ENCODE measurements at regions not wholly inside any gene's neighbourhood (a gene's known extent, or its start where the extent isn't known, plus 50 kb on each side); places are given as distances from the start of the nearest gene placed in this dataset.

DNA sequence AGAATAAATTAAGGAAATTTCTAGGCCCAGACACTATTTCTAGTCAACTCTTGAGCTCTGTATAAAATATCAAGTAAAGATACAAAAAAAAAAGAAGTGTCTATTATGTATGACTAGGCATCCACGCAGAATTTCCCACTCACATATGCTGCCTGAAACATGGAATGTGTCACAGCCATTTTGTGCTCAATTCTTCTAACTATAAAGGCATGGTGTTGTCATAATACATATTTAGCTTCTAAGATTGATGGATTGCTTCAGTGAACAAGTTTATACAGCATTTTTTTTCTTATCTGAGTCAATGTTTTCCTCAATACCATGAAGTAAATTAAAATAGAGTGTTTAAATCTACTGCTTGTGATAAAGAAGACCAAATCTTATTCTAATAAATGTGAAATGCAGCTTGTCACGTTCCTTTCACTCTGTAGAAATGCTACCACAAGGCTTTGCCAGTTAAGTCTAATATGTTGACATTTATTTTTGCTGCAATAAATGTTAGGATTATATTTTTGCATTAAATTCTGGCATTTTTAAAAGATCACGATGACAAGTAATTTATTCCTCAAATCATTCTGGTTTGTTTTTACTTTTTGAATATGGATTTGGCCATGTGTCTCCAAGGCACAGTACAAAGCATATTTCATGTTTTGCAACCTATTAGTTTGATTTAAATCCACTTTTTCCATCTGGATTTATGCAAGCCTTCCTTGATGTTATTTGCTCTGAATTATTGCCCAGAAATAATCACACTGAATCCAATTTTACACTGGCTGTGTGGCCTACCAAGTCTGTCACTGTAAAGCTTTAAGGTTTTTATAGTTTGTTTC, 1829.0 kb upstream of the PCDH7 start:
- H3K36me3 Mint-ChIP-seq = no peaks in the 10 kb centered on the region
- H3K4me3 Mint-ChIP-seq = no peak overlapping the region
- H3K9me3 Mint-ChIP-seq = peaks cover 6% of the 10 kb centered on the region
- no peaks in the 10 kb centered on the region for H3K4me1 Mint-ChIP-seq
- no peak for DNase-seq
- H3K27me3 Mint-ChIP-seq = no peaks in the 10 kb centered on the region
- no peak overlapping the region for H3K27ac Mint-ChIP-seq

DNA sequence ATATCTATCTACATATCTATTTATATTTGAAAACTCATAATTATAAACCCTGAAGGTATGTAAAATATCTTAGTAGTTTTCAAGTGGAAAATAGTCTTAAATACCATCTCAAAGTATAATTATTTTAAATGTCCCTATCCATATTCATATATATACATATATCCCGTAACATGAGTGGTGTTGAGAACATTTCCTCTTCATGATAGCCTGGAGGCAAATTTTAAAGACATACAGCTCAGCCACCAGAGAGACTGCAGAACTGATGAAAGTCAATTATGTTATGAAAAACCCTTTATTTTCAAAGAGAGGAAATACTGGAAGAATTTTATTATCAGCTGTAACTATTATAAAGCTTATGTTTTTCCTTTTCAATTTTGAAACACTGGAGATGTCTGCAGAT, 1806.7 kb upstream of the PCDH7 start:
- no peak overlapping the region for H3K4me3 Mint-ChIP-seq
- H3K27ac Mint-ChIP-seq = no peak overlapping the region
- H3K9me3 Mint-ChIP-seq = peaks cover 6% of the 10 kb centered on the region
- DNase-seq = no peak
- H3K27me3 Mint-ChIP-seq = no peaks in the 10 kb centered on the region
- H3K36me3 Mint-ChIP-seq = no peaks in the 10 kb centered on the region
- H3K4me1 Mint-ChIP-seq = no peaks in the 10 kb centered on the region

- H3K9me3 Mint-ChIP-seq = peaks cover 9% of the 10 kb centered on the region
- no peak for DNase-seq
- no peak overlapping the region for H3K27ac Mint-ChIP-seq
- no peaks in the 10 kb centered on the region for H3K36me3 Mint-ChIP-seq
- no peaks in the 10 kb centered on the region for H3K4me1 Mint-ChIP-seq
- no peaks in the 10 kb centered on the region for H3K27me3 Mint-ChIP-seq
- no peak overlapping the region for H3K4me3 Mint-ChIP-seq
Measured at GRCh38 chr4:28916585-28916984, 1803.6 kb upstream of the PCDH7 start.

DNA sequence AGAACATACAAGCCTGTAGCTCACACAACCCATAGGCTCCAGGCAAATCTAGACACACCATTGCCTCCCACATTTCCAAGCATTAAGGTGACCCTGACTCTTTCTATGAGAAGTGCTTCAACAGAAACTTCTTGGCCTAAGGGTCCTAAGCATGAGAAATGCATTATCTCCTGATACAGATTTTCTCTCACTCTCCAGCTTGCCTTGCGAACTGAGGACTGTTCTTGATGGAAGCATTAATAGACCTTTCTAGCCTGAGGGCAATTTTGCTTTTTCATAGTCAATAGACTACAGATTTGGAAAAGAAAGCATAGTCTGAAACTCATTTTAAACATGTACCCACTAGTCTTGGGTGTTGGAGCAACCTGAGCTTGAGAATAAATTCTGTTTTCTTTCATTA, 1801.3 kb upstream of the PCDH7 start:
- Mint-ChIP-seq H3K27ac (no peak overlapping the region), H3K27me3 (no peaks in the 10 kb centered on the region), H3K4me1 (no peaks in the 10 kb centered on the region), H3K36me3 (no peaks in the 10 kb centered on the region), H3K9me3 (peaks cover 8% of the 10 kb centered on the region), H3K4me3 (no peak overlapping the region)
- DNase-seq = no peak

DNA sequence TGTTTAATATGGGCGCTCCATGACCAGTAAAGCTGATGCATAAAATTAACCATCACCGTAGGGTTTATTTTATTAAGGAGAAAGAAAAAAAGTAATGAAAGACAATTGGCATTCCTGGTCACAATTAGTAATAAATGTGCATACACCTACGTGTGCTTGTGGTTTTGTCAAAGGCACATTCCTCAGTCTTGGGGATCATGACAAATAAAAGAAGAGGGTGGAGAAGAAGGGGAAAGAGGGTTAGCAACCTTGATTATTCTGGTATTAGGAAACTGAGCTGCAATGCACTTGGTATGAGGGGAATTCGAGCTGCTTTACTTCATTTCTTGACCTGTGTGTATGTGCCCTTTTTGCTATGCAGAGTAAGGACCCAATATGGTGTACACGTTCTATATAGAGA, 1798.3 kb upstream of the PCDH7 start:
- Mint-ChIP-seq H3K9me3 (peaks cover 11% of the 10 kb centered on the region), H3K27me3 (no peaks in the 10 kb centered on the region), H3K4me3 (no peak overlapping the region), H3K36me3 (no peaks in the 10 kb centered on the region), H3K4me1 (no peaks in the 10 kb centered on the region), H3K27ac (no peak overlapping the region)
- DNase-seq = no peak

- DNase-seq = no peak
- no peaks in the 10 kb centered on the region for H3K27me3 Mint-ChIP-seq
- H3K4me1 Mint-ChIP-seq = no peaks in the 10 kb centered on the region
- H3K36me3 Mint-ChIP-seq = no peaks in the 10 kb centered on the region
- peaks cover 7% of the 10 kb centered on the region for H3K9me3 Mint-ChIP-seq
- H3K27ac Mint-ChIP-seq = no peak overlapping the region
- no peak overlapping the region for H3K4me3 Mint-ChIP-seq
Measured at GRCh38 chr4:28926156-28926555, 1794.0 kb upstream of the PCDH7 start.

DNA sequence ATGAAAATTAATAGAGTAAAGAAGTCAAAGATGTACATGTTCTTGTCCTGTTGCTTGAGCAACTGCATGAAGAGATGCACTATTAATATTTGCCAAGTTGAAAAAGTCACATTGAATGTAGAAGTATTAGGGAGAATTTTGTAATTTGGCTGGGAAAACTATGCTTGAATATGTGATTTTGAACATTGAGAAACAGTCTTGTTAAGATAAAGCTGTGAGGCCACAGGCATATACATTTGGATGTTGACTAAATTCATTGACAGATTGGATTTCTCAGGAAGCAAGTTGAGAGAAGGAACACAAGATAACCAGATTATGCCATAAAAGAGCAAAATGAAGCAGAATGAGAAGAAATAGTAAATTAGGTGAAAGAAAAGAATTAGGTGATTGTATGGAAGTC, 1777.5 kb upstream of the PCDH7 start:
- H3K27ac Mint-ChIP-seq = no peak overlapping the region
- no peaks in the 10 kb centered on the region for H3K36me3 Mint-ChIP-seq
- no peaks in the 10 kb centered on the region for H3K4me1 Mint-ChIP-seq
- no peak for DNase-seq
- no peak overlapping the region for H3K4me3 Mint-ChIP-seq
- peaks cover 26% of the 10 kb centered on the region for H3K9me3 Mint-ChIP-seq
- H3K27me3 Mint-ChIP-seq = no peaks in the 10 kb centered on the region

GRCh38 chr4:28947374-28947773, 1772.8 kb upstream of the PCDH7 start:
- Mint-ChIP-seq H3K27ac (no peak overlapping the region), H3K36me3 (no peaks in the 10 kb centered on the region), H3K27me3 (no peaks in the 10 kb centered on the region), H3K4me3 (no peak overlapping the region), H3K4me1 (no peaks in the 10 kb centered on the region), H3K9me3 (peaks cover 16% of the 10 kb centered on the region)
- DNase-seq = no peak

- no peak overlapping the region for H3K27ac Mint-ChIP-seq
- peaks cover 14% of the 10 kb centered on the region for H3K9me3 Mint-ChIP-seq
- H3K4me3 Mint-ChIP-seq = no peak overlapping the region
- no peak for DNase-seq
- H3K27me3 Mint-ChIP-seq = no peaks in the 10 kb centered on the region
- H3K36me3 Mint-ChIP-seq = no peaks in the 10 kb centered on the region
- H3K4me1 Mint-ChIP-seq = no peaks in the 10 kb centered on the region
Measured at GRCh38 chr4:28948501-28948900, 1771.7 kb upstream of the PCDH7 start.

GRCh38 chr4:28966982-28967381, 1753.2 kb upstream of the PCDH7 start:
- Mint-ChIP-seq H3K27me3 (no peaks in the 10 kb centered on the region), H3K9me3 (peaks cover 6% of the 10 kb centered on the region), H3K27ac (no peak overlapping the region), H3K36me3 (no peaks in the 10 kb centered on the region), H3K4me1 (no peaks in the 10 kb centered on the region), H3K4me3 (no peak overlapping the region)
- no peak for DNase-seq

DNA sequence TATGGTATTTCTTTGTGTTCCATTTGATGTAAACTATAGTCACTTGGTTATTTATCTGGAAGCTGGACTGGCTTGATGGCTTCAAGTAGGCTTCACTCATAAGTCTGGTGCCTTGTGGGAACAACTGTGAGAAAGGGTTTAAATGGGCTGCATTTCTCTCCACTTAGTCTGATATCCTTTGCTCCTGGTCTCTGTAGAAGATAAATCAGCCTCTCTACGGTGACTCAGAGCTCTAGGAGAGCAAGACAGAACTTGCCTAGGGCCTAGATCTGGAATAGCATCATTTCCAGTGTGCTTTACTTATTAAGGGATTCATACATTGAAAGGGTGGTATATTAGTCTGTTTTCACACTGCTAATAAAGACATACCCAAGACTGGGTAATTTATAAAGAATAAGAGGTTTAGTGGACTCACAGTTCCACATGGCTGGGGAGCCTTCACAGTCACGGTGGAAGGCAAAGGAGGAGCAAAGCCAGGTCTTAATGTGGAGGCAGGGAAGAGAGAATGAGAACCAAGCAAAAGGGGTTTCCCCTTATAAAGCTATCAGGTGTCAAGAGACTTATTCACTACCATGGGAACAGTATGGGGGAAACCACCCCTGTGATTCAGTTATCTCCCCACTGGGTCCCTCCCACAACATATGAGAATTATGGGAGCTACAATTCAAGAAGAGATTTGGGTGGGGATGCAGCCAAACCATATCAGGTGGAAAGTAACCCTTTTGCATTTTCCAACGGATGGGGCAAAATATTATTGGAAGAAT, 1746.4 kb upstream of the PCDH7 start:
- DNase-seq = no peak
- Mint-ChIP-seq H3K36me3 (no peaks in the 10 kb centered on the region), H3K4me3 (no peak overlapping the region), H3K4me1 (no peaks in the 10 kb centered on the region), H3K27me3 (no peaks in the 10 kb centered on the region), H3K9me3 (peaks cover 2% of the 10 kb centered on the region), H3K27ac (no peak overlapping the region)

GRCh38 chr4:28976369-28976768, 1743.8 kb upstream of the PCDH7 start:
- H3K27ac Mint-ChIP-seq = no peak overlapping the region
- H3K4me3 Mint-ChIP-seq = no peak overlapping the region
- H3K27me3 Mint-ChIP-seq = no peaks in the 10 kb centered on the region
- no peaks in the 10 kb centered on the region for H3K4me1 Mint-ChIP-seq
- H3K36me3 Mint-ChIP-seq = no peaks in the 10 kb centered on the region
- DNase-seq = no peak
- peaks cover 4% of the 10 kb centered on the region for H3K9me3 Mint-ChIP-seq

- no peaks in the 10 kb centered on the region for H3K36me3 Mint-ChIP-seq
- H3K27me3 Mint-ChIP-seq = no peaks in the 10 kb centered on the region
- no peaks in the 10 kb centered on the region for H3K4me1 Mint-ChIP-seq
- no peak for DNase-seq
- no peak overlapping the region for H3K4me3 Mint-ChIP-seq
- H3K9me3 Mint-ChIP-seq = peaks cover 4% of the 10 kb centered on the region
- H3K27ac Mint-ChIP-seq = no peak overlapping the region
Measured at GRCh38 chr4:29002151-29002550, 1718.0 kb upstream of the PCDH7 start.

- H3K4me3 Mint-ChIP-seq = no peak overlapping the region
- no peaks in the 10 kb centered on the region for H3K4me1 Mint-ChIP-seq
- H3K36me3 Mint-ChIP-seq = no peaks in the 10 kb centered on the region
- H3K27ac Mint-ChIP-seq = no peak overlapping the region
- H3K27me3 Mint-ChIP-seq = no peaks in the 10 kb centered on the region
- peaks cover 6% of the 10 kb centered on the region for H3K9me3 Mint-ChIP-seq
- DNase-seq = no peak
Measured at GRCh38 chr4:29005838-29006237, 1714.3 kb upstream of the PCDH7 start.

DNA sequence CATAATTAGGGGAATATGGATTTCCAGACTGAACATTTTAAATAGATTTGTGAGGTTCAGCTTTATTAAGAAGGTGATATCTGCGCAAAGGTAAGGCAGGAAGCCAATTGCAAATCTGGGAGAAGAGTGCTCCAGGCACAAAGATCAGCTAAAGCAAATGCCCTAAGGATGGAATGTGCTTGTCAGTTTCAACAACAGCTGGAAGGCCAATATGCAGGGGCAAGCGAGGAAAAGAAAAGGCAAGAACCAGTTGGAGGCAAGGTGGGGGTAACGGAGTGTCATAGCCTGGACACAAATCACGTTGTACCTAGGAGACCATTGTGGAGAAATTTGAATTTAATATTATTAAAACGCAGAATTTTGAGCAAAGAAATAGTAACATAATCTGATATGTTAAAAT, 1710.3 kb upstream of the PCDH7 start:
- H3K36me3 Mint-ChIP-seq = no peaks in the 10 kb centered on the region
- peaks cover 18% of the 10 kb centered on the region for H3K9me3 Mint-ChIP-seq
- H3K4me3 Mint-ChIP-seq = no peak overlapping the region
- H3K4me1 Mint-ChIP-seq = no peaks in the 10 kb centered on the region
- H3K27ac Mint-ChIP-seq = no peak overlapping the region
- no peak for DNase-seq
- H3K27me3 Mint-ChIP-seq = no peaks in the 10 kb centered on the region

- no peaks in the 10 kb centered on the region for H3K27me3 Mint-ChIP-seq
- H3K36me3 Mint-ChIP-seq = no peaks in the 10 kb centered on the region
- H3K4me1 Mint-ChIP-seq = no peaks in the 10 kb centered on the region
- DNase-seq = no peak
- H3K4me3 Mint-ChIP-seq = no peak overlapping the region
- H3K27ac Mint-ChIP-seq = no peak overlapping the region
- H3K9me3 Mint-ChIP-seq = peaks cover 20% of the 10 kb centered on the region
Measured at GRCh38 chr4:29013341-29013740, 1706.8 kb upstream of the PCDH7 start.
